NT2/D1 (cell line): ENCODE measurements at regions not wholly inside any gene's neighbourhood (a gene's known extent, or its start where the extent isn't known, plus 50 kb on each side); places are given as distances from the start of the nearest gene placed in this dataset.

Experiments used
- SUZ12 ChIP-seq: IDR thresholded peaks from 2 replicates; pipeline ENCODE4 v1.6.1; 2011; ENCODE audit not compliant: insufficient read length, insufficient read depth; ENCODE audit errors: extremely low read depth
- ZNF274 ChIP-seq: IDR thresholded peaks from 2 replicates; pipeline ENCODE4 v1.6.1; 2011; ENCODE audit warnings: mild to moderate bottlenecking, low read depth, low read length

- TF ChIP-seq SUZ12 (no peak), ZNF274 (no peak)
Measured at GRCh38 chr9:18235181-18235908, 238.6 kb upstream of the ADAMTSL1 start.
